GOT3 (cell line): ENCODE measurements at regions not wholly inside any gene's neighbourhood (a gene's known extent, or its start where the extent isn't known, plus 50 kb on each side); places are given as distances from the start of the nearest gene placed in this dataset.

ENCODE experiments used
- DNase-seq: peaks from one replicate; lab custom pipeline; 2025; ENCODE audit warnings: mixed read lengths; lab: John Stamatoyannopoulos, UW

- no peak for DNase-seq
These were observed 59.5 kb downstream of the FZD1 start for GRCh38 chr7:91323626-91324158.

- DNase-seq: no peak
These were observed 60.4 kb downstream of the FZD1 start for GRCh38 chr7:91324663-91325062.

- DNase-seq: no peak
These were observed 61.5 kb downstream of the FZD1 start for GRCh38 chr7:91325726-91326125.

- no peak for DNase-seq
These were observed 62.4 kb downstream of the FZD1 start for GRCh38 chr7:91326516-91327199.

GRCh38 chr7:91327346-91327745, 63.1 kb downstream of the FZD1 start:
- no peak for DNase-seq

GRCh38 chr7:91329571-91329970, 65.3 kb downstream of the FZD1 start:
- DNase-seq: no peak

- DNase-seq: no peak
These were observed 66.1 kb downstream of the FZD1 start for GRCh38 chr7:91330191-91330808.

- DNase-seq: no peak
These were observed 66.6 kb downstream of the FZD1 start for GRCh38 chr7:91330866-91331265.

GRCh38 chr7:91336106-91336505, 71.9 kb downstream of the FZD1 start:
- DNase-seq: no peak

- no peak for DNase-seq
These were observed 74.2 kb downstream of the FZD1 start for GRCh38 chr7:91338226-91339020.

- DNase-seq: no peak
These were observed 78.1 kb downstream of the FZD1 start for GRCh38 chr7:91342346-91342745.

- DNase-seq: no peak
These were observed 79.3 kb downstream of the FZD1 start for GRCh38 chr7:91343420-91343960.

- DNase-seq: no peak
These were observed 79.9 kb downstream of the FZD1 start for GRCh38 chr7:91343996-91344629.

GRCh38 chr7:91344911-91345310, 80.7 kb downstream of the FZD1 start:
- DNase-seq: no peak

- no peak for DNase-seq
These were observed 81.2 kb downstream of the FZD1 start for GRCh38 chr7:91345449-91345848.

- no peak for DNase-seq
These were observed 82.2 kb downstream of the FZD1 start for GRCh38 chr7:91346426-91346825.

GRCh38 chr7:91347290-91347689, 83.1 kb downstream of the FZD1 start:
- no peak for DNase-seq

GRCh38 chr7:91348711-91349110, 84.5 kb downstream of the FZD1 start:
- no peak for DNase-seq

GRCh38 chr7:91351374-91351773, 87.1 kb downstream of the FZD1 start:
- no peak for DNase-seq

GRCh38 chr7:91352091-91352490, 87.9 kb downstream of the FZD1 start:
- no peak for DNase-seq

- no peak for DNase-seq
These were observed 89.6 kb downstream of the FZD1 start for GRCh38 chr7:91353848-91354247.
